CD4-positive, alpha-beta memory T cell (primary cell): ENCODE measurements at regions not wholly inside any gene's neighbourhood (a gene's known extent, or its start where the extent isn't known, plus 50 kb on each side); places are given as distances from the start of the nearest gene placed in this dataset.

Source experiments
- CTCF ChIA-PET: fragments of 350-600 bp; sonication (Branson Sonifier 250); formaldehyde crosslinking; loops from one replicate; lab custom pipeline; 2021; ENCODE audit warnings: inconsistent platforms; ENCODE audit not compliant: partially characterized antibody; lab: Charles Lee
- POLR2A ChIA-PET: fragments of 350-600 bp; sonication (Branson Sonifier 250); formaldehyde crosslinking; loops from one replicate; lab custom pipeline; 2021; ENCODE audit not compliant: partially characterized antibody; lab: Charles Lee
- DNase-seq, 5 donors: peaks; one replicate each; pipeline versions ENCODE4 v3.0.0 to v3.0.0-alpha.2; 2020 to 2022; ENCODE audit warnings: mixed read lengths in 1 of 5
- H3K27ac ChIP-seq: one replicate; pipeline ENCODE4 v1.7.0; 2013; ENCODE audit warnings: low read depth, low read length
- H3K27me3 ChIP-seq: 2 replicates; pipeline ENCODE4 v1.7.0; 2013; ENCODE audit warnings: mild to moderate bottlenecking, low read length, moderate library complexity; ENCODE audit not compliant: insufficient read depth
- H3K36me3 ChIP-seq: 2 replicates; pipeline ENCODE4 v1.7.0; 2013; ENCODE audit warnings: mild to moderate bottlenecking, low read length, moderate library complexity; ENCODE audit not compliant: insufficient read depth
- H3K4me1 ChIP-seq: 2 replicates; pipeline ENCODE4 v1.7.0; 2013; ENCODE audit warnings: mild to moderate bottlenecking, low read length, moderate library complexity; ENCODE audit not compliant: insufficient read depth
- H3K4me3 ChIP-seq, 2 donors: one replicate each; pipeline ENCODE4 v1.7.0; 2013; ENCODE audit warnings: low read length in 2 of 2, mild to moderate bottlenecking in 1 of 2
- H3K9me3 ChIP-seq, 2 donors: one replicate each; pipeline ENCODE4 v1.7.0; 2013; ENCODE audit warnings: low read length in 2 of 2, control low read depth in 1 of 2; ENCODE audit not compliant: control insufficient read depth in 1 of 2
- H3K27ac Mint-ChIP-seq, 7 donors: one replicate each; pipeline ENCODE4 v1.8.0; 2020 to 2021; ENCODE audit warnings: mixed read lengths in 7 of 7, mild to moderate bottlenecking in 6 of 7, inconsistent platforms in 3 of 7, moderate library complexity in 3 of 7
- H3K27me3 Mint-ChIP-seq, 2 donors: one replicate each; pipeline ENCODE4 v1.8.0; 2020 to 2021; ENCODE audit warnings: mixed read lengths in 2 of 2
- H3K36me3 Mint-ChIP-seq, 2 donors: one replicate each; pipeline ENCODE4 v1.8.0; 2020 to 2021; ENCODE audit warnings: mixed read lengths in 2 of 2, inconsistent platforms in 1 of 2, mild to moderate bottlenecking in 1 of 2
- H3K4me1 Mint-ChIP-seq, 4 donors: one replicate each; pipeline ENCODE4 v1.8.0; 2020 to 2021; ENCODE audit warnings: mixed read lengths in 4 of 4, mild to moderate bottlenecking in 1 of 4
- H3K4me3 Mint-ChIP-seq, 8 donors: one replicate each; pipeline ENCODE4 v1.8.0; 2020 to 2021; ENCODE audit warnings: mixed read lengths in 8 of 8, mild to moderate bottlenecking in 7 of 8, moderate library complexity in 6 of 8, inconsistent platforms in 3 of 8
- H3K9me3 Mint-ChIP-seq, 8 donors: one replicate each; pipeline ENCODE4 v1.8.0; 2020 to 2021; ENCODE audit warnings: mixed read lengths in 8 of 8, mild to moderate bottlenecking in 5 of 8, inconsistent platforms in 3 of 8, moderate library complexity in 1 of 8
- intact Hi-C: fragments of 100-400 bp; cut with micrococcal nuclease; formaldehyde crosslinking; loops from one replicate; pipeline ENCODE4 v1.15.1; 2023

DNA sequence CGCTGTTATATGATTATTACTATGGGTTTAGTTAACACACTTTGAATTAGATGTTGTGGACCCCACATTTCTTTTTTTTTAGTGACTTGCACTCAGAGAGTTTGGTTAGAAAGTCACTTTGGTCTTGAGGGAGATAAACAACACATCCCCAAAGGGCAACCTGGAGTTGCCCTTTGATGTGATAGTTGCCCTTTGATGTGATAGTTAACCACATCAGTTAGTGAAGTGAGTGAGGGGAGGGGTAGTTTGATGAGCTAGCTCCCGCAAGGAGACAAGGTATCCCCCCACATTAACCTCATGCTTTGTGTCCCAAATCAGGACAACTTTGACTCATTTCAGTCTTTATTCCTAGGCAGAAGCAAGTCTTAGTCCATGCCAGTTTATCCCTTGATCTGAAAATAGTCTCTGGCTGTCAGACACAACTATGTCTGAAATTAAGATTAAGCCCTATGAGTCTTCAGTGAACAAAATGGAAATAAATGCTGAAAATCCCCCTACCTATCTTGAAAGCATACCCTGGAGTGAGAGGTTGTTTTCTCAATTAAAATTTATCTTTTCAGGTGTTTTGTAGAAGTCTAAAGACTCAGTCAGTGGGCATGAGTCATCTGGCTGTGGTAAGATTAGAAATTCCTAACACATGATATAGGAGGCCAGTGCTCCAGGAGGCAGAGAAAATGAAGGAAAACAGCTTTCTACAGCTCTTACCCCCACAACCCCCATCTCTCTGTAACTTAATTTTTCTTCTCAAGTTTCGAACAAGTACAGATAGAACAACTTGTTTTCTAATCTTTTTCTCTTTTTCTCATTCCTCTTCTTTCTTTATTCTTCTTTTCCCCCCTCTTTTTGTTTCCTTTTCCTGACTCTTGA is 208.9 kb upstream of the DMRTA1 start:
- intact Hi-C loops = no loop called here
- Mint-ChIP-seq H3K4me3 (no peak overlapping the region), H3K27ac (peak overlapping the region in 2 of 7 donors; percentile 9 to 25), H3K4me1 (peaks cover 3 to 24% (median 15%) of the 10 kb centered on the region in 4 donors), H3K9me3 (no peaks in the 10 kb centered on the region), H3K36me3 (no peaks in the 10 kb centered on the region), H3K27me3 (no peaks in the 10 kb centered on the region)
- H3K4me3 ChIP-seq = no peak overlapping the region
- no peak overlapping the region for H3K27ac ChIP-seq
- no peaks in the 10 kb centered on the region for H3K36me3 ChIP-seq
- CTCF ChIA-PET = interaction anchor here (0.6 to 2.6 kb wide), 5 partner anchors 8 to 424 kb away, joined by 3 to 15 read pairs (median 4); no protein-coding TSS in a partner anchor
- DNase-seq = no peak
- no peaks in the 10 kb centered on the region for H3K27me3 ChIP-seq
- H3K4me1 ChIP-seq = no peaks in the 10 kb centered on the region
- POLR2A ChIA-PET = no interaction called here
- no peaks in the 10 kb centered on the region for H3K9me3 ChIP-seq

DNA sequence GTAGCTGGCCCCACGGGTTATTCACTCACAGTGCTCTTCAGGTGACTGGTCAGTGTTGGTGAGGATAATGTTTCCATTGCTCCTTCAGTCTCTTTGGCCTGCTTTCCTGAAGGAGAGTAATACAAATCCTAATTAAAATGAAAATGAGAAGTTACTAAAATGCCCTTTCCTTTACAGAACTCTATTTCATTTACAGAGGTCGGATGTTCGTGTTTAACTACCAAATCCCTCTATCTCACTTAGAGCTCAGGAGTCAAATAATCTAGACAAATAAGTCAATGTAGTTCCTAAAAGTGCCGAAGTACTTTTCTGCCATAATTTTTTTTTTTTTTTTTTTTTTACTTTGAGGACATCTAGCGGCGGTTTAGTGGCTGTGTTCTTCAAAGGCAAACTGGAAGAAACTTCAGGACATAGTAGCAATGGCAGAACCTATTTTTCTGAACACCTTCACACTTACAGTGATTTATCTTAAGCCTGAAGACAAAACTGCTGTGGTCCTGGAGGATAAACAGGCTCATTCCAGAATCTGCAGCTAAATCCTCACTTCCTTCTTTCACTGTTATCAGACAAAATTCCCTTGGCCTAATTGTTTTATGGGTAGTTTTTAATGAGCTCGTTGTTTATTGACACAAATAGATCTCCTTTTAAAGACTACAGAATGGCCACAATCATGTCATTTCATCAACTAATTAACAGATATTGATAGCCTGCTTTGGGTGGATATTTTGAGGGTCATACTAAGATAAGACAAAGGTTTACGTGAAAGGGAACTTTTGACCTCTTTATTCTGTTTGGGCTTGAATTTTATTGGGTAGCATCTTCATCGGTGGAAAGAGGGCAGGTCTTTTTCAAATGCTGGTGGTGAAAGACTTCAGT is 207.6 kb upstream of the DMRTA1 start:
- POLR2A ChIA-PET = no interaction called here
- H3K27me3 ChIP-seq = no peaks in the 10 kb centered on the region
- Mint-ChIP-seq H3K27ac (no peak overlapping the region), H3K27me3 (no peaks in the 10 kb centered on the region), H3K4me1 (peaks cover 3 to 24% (median 15%) of the 10 kb centered on the region in 4 donors), H3K4me3 (peak overlapping the region in 1 of 8 donors; percentile 2), H3K9me3 (no peaks in the 10 kb centered on the region), H3K36me3 (no peaks in the 10 kb centered on the region)
- no peaks in the 10 kb centered on the region for H3K9me3 ChIP-seq
- DNase-seq = peak in 2 of 5 donors; percentile 4 to 12
- no peaks in the 10 kb centered on the region for H3K36me3 ChIP-seq
- no peak overlapping the region for H3K27ac ChIP-seq
- CTCF ChIA-PET = interaction anchor here (0.6 to 2.6 kb wide), 8 partner anchors 8 to 437 kb away, joined by 3 to 15 read pairs (median 4); partner anchors contain the start of gene MTAP
- intact Hi-C loops = loop anchor here (1.0 kb wide), 1 partner anchor 426 kb away; no protein-coding TSS in a partner anchor
- no peaks in the 10 kb centered on the region for H3K4me1 ChIP-seq
- H3K4me3 ChIP-seq = no peak overlapping the region

GRCh38 chr9:22240619-22241018 is 206.0 kb upstream of the DMRTA1 start:
- Mint-ChIP-seq H3K27me3 (no peaks in the 10 kb centered on the region), H3K27ac (peak overlapping the region in 3 of 7 donors; percentile 5 to 45 (median 36)), H3K4me1 (peaks cover 5 to 25% (median 17%) of the 10 kb centered on the region in 4 donors), H3K36me3 (no peaks in the 10 kb centered on the region), H3K9me3 (no peaks in the 10 kb centered on the region), H3K4me3 (no peak overlapping the region)
- no peak for DNase-seq
- ChIA-PET POLR2A (no interaction called here), CTCF (interaction anchor here (2.6 kb wide), 1 partner anchor 427 kb away, joined by 15 read pairs; no protein-coding TSS in a partner anchor)
- Histone ChIP-seq H3K9me3 (no peaks in the 10 kb centered on the region), H3K27ac (no peak overlapping the region), H3K27me3 (no peaks in the 10 kb centered on the region), H3K4me1 (no peaks in the 10 kb centered on the region), H3K4me3 (no peak overlapping the region), H3K36me3 (no peaks in the 10 kb centered on the region)
- intact Hi-C loops = no loop called here

DNA sequence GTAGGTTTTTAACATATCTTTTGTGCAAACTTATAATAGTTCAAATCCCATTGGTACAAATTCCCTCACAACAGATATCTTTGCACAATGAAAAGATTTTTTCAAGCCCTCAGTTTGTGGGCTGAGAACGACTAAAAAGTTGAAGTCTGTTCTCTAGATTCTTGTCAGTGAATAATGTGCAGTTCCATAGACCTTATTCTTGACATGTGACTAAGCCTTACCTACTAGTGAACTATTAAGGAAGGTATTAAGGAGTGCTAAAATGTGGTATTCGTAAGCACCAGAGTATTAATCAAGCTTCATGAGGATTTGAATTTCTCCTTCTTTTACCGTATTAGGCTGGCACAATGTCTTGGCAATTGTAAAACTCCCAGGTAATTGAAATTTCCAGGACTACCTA is 205.6 kb upstream of the DMRTA1 start:
- H3K4me1 ChIP-seq = no peaks in the 10 kb centered on the region
- H3K9me3 Mint-ChIP-seq = no peaks in the 10 kb centered on the region
- H3K4me1 Mint-ChIP-seq = peaks cover 5 to 25% (median 17%) of the 10 kb centered on the region in 4 donors
- H3K4me3 Mint-ChIP-seq = no peak overlapping the region
- H3K27me3 Mint-ChIP-seq = no peaks in the 10 kb centered on the region
- no peak for DNase-seq
- H3K27ac ChIP-seq = no peak overlapping the region
- no peak overlapping the region for H3K27ac Mint-ChIP-seq
- H3K4me3 ChIP-seq = no peak overlapping the region
- no peaks in the 10 kb centered on the region for H3K36me3 Mint-ChIP-seq
- CTCF ChIA-PET = no interaction called here
- no peaks in the 10 kb centered on the region for H3K36me3 ChIP-seq
- H3K9me3 ChIP-seq = no peaks in the 10 kb centered on the region
- H3K27me3 ChIP-seq = no peaks in the 10 kb centered on the region
- POLR2A ChIA-PET = no interaction called here
- intact Hi-C loops = no loop called here

DNA sequence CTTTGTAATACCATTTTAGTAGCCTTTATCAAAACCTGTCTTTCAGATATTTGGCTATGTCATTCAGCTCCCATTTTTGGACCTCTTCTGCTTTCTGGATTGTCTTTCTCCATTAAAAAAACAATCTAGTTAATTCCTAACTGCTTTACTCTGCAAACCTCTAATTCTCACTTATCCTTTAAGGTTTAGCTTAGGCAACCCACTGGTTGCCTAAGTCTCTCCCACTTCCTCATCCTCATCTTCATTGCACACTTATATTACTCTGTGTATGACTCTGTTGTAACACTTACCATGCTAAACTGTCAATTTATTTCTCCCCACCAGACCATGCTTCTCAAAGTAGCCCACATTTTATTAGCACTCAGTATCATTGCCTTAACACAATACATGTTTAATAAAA is 205.0 kb upstream of the DMRTA1 start:
- H3K36me3 ChIP-seq = no peaks in the 10 kb centered on the region
- ChIA-PET POLR2A (no interaction called here), CTCF (no interaction called here)
- Mint-ChIP-seq H3K36me3 (no peaks in the 10 kb centered on the region), H3K27ac (peak overlapping the region in 1 of 7 donors; percentile 5), H3K4me3 (no peak overlapping the region), H3K27me3 (no peaks in the 10 kb centered on the region), H3K9me3 (no peaks in the 10 kb centered on the region), H3K4me1 (peaks cover 5 to 25% (median 17%) of the 10 kb centered on the region in 4 donors)
- no peaks in the 10 kb centered on the region for H3K4me1 ChIP-seq
- no peak overlapping the region for H3K4me3 ChIP-seq
- H3K9me3 ChIP-seq = no peaks in the 10 kb centered on the region
- intact Hi-C loops = no loop called here
- DNase-seq = no peak
- no peaks in the 10 kb centered on the region for H3K27me3 ChIP-seq
- H3K27ac ChIP-seq = no peak overlapping the region

DNA sequence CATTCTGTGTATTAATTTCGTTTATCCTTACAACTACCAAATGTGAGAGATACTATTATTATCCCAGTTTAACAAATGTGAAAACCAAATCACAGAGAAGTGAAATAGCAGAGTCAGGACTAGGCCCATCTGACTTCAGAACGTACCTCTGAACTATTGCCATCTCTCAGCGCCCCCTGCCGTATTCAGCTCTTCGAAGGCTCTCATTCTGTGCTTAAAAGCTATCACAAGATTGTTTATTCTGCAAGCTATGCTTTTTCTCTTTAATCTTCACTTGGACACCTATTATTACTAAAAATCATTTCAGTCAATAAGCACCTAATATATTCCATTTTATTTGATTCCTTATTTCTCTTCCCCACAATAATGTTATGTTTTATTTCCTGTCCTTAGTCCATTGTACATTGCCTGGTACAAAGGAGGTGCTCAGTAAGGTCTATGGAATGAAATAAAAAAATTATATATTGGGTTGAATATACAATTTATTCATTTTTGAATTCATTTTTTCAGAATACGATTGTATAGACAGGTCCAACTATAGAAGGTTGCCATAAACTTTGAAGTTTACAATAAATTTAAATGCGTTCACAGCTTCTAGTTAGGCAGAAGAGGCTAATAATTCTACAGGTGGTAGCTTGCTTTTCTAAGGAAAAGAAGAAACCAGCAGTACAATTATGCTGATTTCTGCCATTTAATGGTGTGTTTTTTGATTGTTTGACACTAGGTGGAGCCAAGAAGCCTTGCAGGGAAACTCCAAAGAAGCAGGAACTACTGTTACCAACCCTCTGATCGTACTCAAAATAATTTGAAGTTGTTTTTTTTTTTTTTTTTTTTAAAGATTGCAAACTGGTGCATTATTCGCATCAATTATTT is 202.2 kb upstream of the DMRTA1 start:
- Histone ChIP-seq H3K27me3 (no peaks in the 10 kb centered on the region), H3K36me3 (no peaks in the 10 kb centered on the region), H3K4me1 (no peaks in the 10 kb centered on the region), H3K9me3 (no peaks in the 10 kb centered on the region), H3K4me3 (no peak overlapping the region), H3K27ac (no peak overlapping the region)
- Mint-ChIP-seq H3K4me3 (peak overlapping the region in 3 of 8 donors; percentile 17 to 35 (median 25)), H3K27ac (no peak overlapping the region), H3K9me3 (no peaks in the 10 kb centered on the region), H3K27me3 (peaks cover 1 to 3% of the 10 kb centered on the region in 2 donors), H3K4me1 (peaks cover 2 to 10% (median 6%) of the 10 kb centered on the region in 4 donors), H3K36me3 (no peaks in the 10 kb centered on the region)
- DNase-seq = peak in 4 of 5 donors; percentile 16 to 30 (median 26)
- intact Hi-C loops = loop anchor here (1.0 kb wide), 2 partner anchors 208 to 431 kb away; no protein-coding TSS in a partner anchor
- ChIA-PET CTCF (interaction anchor here (0.6 to 3.2 kb wide), 15 partner anchors 9 to 432 kb away, joined by 3 to 23 read pairs (median 4); partner anchors contain the start of gene CDKN2B), POLR2A (no interaction called here)
